ENCODE measurements at regions not wholly inside any gene's neighbourhood (a gene's known extent, or its start where the extent isn't known, plus 50 kb on each side); places are given as distances from the start of the nearest gene placed in this dataset.
"Not testable (repeated sequence)": the region's sequence is repeated elsewhere in the genome, so short reads cannot be mapped to it uniquely, and the experiment has no call there.

DNA sequence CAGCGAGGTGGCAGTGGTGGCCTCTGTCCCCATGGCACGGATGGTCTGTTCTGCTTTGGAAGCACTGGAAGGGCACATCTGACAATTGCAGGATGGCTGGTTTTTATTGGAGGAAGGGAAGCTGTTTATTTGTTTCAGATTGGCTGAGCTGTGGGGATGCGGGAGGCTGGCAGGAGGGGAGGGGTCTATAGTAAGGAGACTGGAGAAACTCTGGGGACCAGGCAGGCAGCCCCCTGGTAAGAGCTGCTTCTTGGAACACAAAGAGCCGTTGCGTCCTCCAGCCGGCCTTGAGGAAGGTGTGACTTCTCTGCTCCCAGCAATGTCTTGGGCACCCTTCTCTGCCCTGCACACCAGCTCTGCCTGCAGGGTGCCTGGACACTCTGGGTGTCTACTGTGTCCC, 85.1 kb upstream of the SPDYE9 start:
- DNase-seq: not testable (repeated sequence)

DNA sequence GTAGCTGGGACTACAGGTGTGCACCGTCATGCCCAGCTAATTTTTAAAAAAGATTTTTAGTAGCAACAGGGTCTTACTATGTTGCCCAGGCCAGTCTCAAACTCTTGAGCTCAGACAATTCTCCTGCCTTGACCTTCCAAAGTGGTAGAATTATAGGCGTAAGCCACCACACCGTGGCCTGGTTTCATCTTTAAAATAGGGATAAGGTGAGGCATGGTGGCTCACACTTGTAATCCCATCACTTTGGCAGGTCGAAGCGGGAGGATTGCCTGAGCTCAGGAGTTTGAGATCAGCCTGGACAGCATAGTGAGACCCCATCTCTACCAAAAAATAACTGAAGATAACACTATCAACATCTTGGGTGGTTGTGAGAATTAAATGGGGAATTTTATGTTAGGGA, 84.6 kb upstream of the SPDYE9 start:
- DNase-seq: not testable (repeated sequence)

DNA sequence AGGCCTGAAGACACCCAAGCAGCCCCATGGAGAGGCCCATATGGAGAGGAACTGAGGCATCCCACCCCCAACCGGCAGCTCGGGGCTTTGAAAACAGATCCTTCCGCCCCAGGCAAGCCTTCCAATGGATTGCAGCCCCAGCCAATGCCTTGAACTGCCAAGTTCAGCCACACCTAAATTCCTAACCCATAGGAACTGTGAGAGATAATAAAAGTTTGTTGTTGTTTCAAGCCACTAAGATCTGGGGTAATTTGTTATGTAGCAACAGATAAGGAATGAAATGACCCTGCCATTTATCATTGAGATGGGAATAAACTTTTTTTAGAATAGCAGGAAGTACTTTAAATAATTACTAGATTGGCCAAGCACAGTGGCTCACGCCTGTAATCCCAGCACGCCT, 80.3 kb upstream of the SPDYE9 start:
- not testable (repeated sequence) for DNase-seq

- not testable (repeated sequence) for DNase-seq
Observed at GRCh38 chr7:73162680-73163079, 76.8 kb upstream of the SPDYE9 start.

DNA sequence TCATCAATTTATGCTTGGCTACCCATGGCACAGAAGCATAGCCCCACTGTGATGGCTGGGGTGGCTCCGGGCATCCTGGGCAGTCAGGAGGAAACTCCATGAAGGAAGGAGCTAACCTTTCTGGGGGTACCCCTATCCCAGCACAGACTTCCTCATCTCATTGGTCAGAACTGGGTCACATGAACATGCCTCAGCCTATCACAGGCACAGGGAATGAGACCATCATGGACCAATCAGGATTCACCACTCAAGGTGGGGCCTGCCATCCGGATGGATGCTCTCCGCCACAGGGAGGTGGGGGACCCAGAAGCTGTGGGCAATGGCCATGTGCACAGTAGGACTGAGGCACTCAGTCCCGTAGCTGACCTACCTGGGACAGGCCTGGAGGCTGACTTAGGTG, 75.9 kb upstream of the SPDYE9 start:
- not testable (repeated sequence) for DNase-seq

- not testable (repeated sequence) for DNase-seq
Observed at GRCh38 chr7:73157169-73157661, 71.4 kb upstream of the SPDYE9 start.

GRCh38 chr7:73156510-73157168, 70.8 kb upstream of the SPDYE9 start:
- DNase-seq: not testable (repeated sequence)

GRCh38 chr7:73154586-73155038, 68.8 kb upstream of the SPDYE9 start:
- DNase-seq: peak; percentile 88

DNA sequence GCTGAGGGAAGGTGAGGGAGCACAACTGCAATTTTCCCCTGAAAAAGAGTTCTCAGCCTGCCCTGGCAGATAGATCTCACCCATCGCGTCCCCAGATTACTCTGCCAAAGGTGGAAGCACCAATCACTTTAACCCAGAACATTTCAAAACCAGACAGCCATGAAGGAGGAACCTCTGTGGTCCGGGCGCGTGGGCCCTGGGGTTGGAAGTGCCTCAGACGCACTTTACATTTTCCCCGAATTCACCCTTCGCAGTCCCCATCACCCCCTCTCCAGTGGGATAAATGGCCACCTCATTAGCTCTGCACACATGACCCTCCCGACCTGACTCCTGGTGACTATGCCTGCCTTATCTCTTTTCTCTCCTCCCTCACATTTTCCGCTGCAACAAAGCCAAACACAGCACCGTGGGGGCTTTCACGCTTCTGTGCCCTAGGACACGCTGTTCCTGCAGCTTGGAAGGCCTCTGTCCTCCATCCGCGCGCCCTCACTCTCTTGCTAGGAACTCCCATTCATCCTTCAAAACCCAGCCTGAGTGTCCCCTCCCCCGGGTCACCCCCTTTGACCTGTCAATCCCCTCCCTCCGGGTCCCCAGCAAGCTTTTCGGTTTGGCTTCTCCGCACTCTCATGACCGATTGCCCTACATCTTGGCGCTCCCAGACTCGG, 68.2 kb upstream of the SPDYE9 start:
- DNase-seq: not testable (repeated sequence)

- not testable (repeated sequence) for DNase-seq
Observed at GRCh38 chr7:73148570-73148969, 62.7 kb upstream of the SPDYE9 start.

DNA sequence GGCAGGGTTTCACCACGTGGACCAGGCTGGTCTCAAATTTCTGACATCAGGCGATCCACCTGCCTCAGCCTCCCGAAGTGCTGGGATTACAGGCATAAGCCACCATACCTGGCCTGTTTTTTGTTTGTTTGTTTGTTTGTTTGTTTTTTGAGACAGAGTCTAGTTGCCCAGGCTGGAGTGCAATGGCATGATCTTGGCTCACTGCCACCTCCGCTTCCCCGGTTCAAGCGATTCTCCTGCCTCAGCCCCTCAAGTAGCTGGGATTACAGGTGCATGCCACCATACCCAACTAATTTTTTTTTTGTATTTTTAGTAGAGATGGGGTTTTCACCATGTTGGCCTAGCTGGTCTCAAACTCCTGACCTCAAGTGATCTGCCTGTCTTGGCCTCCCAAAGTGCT, 61.8 kb upstream of the SPDYE9 start:
- not testable (repeated sequence) for DNase-seq

GRCh38 chr7:73143993-73144392, 58.2 kb upstream of the SPDYE9 start:
- DNase-seq: not testable (repeated sequence)

DNA sequence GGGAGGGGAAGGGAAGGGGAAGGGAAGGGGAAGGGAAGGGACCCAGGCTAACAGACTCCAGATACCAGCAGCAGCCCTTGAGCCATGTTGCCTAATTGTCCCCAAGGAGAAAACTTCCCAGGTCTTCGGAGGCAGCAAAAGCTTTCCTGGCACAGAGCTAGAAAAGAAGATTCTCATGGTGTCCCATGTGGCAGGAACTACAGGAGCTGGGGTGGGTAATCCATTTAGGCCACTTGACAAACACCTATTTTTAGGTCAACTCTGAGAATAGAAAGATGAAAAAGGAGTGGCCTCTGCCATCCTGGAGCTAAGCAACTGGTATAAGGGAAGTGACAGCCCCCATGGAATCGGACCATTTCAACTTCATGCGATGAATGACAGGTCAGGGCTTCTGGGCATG, 52.1 kb upstream of the SPDYE9 start:
- not testable (repeated sequence) for DNase-seq
